ENCODE measurements at regions not wholly inside any gene's neighbourhood (a gene's known extent, or its start where the extent isn't known, plus 50 kb on each side); places are given as distances from the start of the nearest gene placed in this dataset.

DNA sequence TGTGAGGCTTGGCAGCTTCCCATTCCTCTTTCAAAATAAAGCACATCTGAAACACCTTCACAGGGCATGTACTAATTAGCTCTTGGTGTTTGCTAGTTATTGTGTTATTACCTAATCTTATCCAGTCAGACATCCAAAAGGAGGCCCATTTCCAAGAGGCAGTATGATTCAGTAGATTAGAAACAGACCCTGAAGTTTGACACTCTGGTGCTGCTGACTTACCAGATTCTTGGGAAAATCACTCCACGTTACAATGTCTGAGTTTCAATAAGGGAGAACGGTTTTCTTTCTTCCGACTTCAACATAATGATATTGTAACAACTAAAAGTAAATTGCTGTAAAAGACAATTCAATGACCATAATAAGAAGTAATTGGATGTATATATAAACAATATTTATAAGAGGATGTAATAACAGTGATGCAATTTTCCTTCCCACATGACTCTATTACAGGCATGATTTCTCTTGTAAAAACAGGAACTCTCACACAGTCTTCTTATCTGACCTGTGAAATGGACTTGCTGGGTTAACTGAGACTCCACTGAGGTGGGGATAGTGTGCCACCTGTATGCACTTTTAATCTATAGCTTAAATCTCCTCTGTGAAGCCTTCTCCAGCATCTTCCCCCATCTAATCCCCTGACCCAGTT, 181.3 kb upstream of the ELL2 start:
- no peaks in the 10 kb centered on the region for H3K4me1 Mint-ChIP-seq
- no peaks in the 10 kb centered on the region for H3K9me3 Mint-ChIP-seq
- no peaks in the 10 kb centered on the region for H3K36me3 Mint-ChIP-seq
- DNase-seq (no peak), ATAC-seq (ENCODE audit: low read depth) (no peak)
- H3K4me3 Mint-ChIP-seq = no peak overlapping the region
- POLR2A ChIA-PET = no interaction called here
- H3K27ac Mint-ChIP-seq = no peak overlapping the region
- H3K27me3 Mint-ChIP-seq = peaks cover 5% of the 10 kb centered on the region

DNA sequence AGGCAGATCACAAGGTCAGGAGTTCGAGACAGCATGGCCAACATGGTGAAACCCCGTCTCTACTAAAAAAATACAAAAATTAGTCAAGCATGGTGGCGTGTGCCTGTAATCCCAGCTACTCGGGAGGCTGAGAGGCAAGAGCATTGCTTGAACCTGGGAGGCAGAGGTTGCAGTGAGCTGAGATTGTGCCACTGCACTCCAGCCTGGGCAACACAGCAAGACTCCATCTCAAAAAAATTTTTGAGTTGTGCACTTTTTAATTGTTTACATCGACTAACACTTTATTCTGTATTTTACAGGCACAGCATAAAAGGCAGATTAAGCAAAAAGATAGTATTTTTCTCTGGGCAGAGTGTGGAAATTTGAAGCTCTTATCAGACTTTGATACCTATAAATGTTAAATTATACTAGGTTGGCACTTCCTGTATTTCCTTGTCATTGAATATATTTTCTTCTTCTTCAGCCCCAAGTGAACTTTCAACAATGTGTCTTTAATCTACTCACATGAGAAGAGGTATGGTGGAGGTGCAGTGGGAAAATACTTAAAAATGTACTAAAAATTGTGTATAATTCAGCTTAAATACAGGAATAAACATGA, 180.6 kb upstream of the ELL2 start:
- no peak overlapping the region for H3K4me3 Mint-ChIP-seq

DNA sequence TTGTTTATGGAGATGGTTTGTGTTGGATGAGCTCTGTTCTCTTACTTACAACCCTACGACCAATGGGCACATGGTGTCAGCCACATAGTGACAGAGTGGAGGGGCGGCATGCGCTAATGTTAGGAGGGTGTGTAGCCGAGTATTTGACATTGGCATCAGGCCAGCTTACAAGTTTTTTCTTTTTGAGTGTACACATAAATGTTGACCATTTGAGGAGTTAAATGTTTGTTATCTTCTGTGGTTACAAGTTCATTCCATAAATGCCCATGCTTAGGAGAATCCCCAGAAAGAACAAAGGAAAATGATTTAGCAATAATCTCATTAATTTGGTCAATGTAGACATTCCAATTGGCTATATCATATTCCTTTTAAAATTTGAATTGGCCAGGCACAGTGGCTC, 180.1 kb upstream of the ELL2 start:
- no peak for ATAC-seq (ENCODE audit: low read depth)
- no peaks in the 10 kb centered on the region for H3K9me3 Mint-ChIP-seq
- H3K4me3 Mint-ChIP-seq = no peak overlapping the region
- H3K36me3 Mint-ChIP-seq = no peaks in the 10 kb centered on the region
- H3K4me1 Mint-ChIP-seq = no peaks in the 10 kb centered on the region
- H3K27me3 Mint-ChIP-seq = peaks cover 10% of the 10 kb centered on the region
- POLR2A ChIA-PET = no interaction called here
- H3K27ac Mint-ChIP-seq = no peak overlapping the region
- no peak for DNase-seq

More for the DNA sequence above, 180.6 kb upstream of the ELL2 start:
- DNase-seq (no peak), ATAC-seq (ENCODE audit: low read depth) (no peak)
- Mint-ChIP-seq H3K27me3 (peaks cover 5% of the 10 kb centered on the region), H3K36me3 (no peaks in the 10 kb centered on the region), H3K27ac (no peak overlapping the region), H3K9me3 (no peaks in the 10 kb centered on the region), H3K4me1 (no peaks in the 10 kb centered on the region)
- POLR2A ChIA-PET = no interaction called here

DNA sequence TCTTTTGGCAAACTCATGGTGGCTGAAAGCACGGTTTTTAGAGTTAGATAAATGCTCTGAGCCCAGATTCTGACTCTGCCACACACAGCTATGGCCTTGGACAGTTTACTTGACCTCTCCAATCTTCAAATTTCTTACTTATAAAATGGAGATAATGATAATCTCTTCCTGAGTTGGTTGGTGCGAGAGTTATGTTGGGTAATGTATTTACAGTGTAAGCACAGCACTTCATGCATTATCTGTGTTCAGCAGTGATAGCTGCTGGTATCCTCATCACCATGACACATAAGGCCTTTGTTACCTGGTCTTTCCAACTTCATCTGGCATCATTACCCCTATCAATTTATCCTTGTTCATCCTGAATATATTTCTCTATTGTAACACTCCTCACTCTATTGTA, 178.8 kb upstream of the ELL2 start:
- Mint-ChIP-seq H3K4me1 (no peaks in the 10 kb centered on the region), H3K9me3 (no peaks in the 10 kb centered on the region), H3K4me3 (no peak overlapping the region), H3K27me3 (peaks cover 14% of the 10 kb centered on the region), H3K27ac (no peak overlapping the region), H3K36me3 (no peaks in the 10 kb centered on the region)
- POLR2A ChIA-PET = interaction anchor here (0.5 kb wide), 1 partner anchor 209 kb away, joined by 5 read pairs; no protein-coding TSS in a partner anchor
- no peak for ATAC-seq (ENCODE audit: low read depth)
- no peak for DNase-seq

DNA sequence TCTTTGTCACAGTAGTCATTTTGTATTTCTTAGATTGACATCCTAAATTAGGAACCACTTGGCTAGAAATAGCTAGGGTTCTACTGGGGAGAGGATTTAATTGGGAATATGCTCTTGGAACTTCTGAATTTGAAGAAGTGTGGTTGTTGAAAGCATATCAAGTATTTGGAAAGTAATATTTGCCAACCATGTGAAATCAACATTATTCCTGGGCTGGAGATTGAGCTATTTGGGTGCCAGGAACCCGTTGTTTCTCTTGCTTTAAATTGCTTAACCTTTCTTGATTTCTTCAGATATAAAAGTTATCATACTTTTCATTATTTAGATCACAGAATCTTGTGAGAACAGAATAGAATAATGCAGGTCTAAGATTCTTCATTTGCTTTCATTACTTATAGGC, 178.4 kb upstream of the ELL2 start:
- no peak overlapping the region for H3K4me3 Mint-ChIP-seq
- POLR2A ChIA-PET = no interaction called here
- no peak for DNase-seq
- no peaks in the 10 kb centered on the region for H3K4me1 Mint-ChIP-seq
- no peak overlapping the region for H3K27ac Mint-ChIP-seq
- H3K36me3 Mint-ChIP-seq = no peaks in the 10 kb centered on the region
- ATAC-seq (ENCODE audit: low read depth) = no peak
- H3K27me3 Mint-ChIP-seq = peaks cover 14% of the 10 kb centered on the region
- no peaks in the 10 kb centered on the region for H3K9me3 Mint-ChIP-seq

DNA sequence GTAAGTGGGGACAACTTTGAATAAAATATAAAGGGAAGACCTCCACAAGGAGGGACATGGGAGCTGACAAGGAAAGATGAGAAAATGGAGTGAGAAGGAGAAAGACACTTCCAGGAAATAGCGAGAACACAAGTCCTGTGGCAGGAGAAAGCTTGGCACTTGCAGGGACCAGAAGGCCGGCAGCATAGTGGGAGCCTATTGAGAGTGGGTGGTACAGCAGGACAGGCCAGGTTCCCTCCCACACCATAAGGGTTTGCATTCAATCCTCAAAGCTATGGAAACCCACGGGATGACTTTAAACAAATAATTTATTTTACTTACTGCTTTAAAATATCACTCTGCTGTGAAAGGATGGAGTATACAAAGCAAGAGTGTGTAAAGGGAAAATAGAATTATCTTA, 173.2 kb upstream of the ELL2 start:
- Mint-ChIP-seq H3K4me1 (no peaks in the 10 kb centered on the region), H3K27ac (no peak overlapping the region), H3K36me3 (no peaks in the 10 kb centered on the region), H3K9me3 (no peaks in the 10 kb centered on the region), H3K4me3 (no peak overlapping the region), H3K27me3 (peaks cover 18% of the 10 kb centered on the region)
- ATAC-seq (ENCODE audit: low read depth) (no peak), DNase-seq (no peak)
- POLR2A ChIA-PET = no interaction called here

DNA sequence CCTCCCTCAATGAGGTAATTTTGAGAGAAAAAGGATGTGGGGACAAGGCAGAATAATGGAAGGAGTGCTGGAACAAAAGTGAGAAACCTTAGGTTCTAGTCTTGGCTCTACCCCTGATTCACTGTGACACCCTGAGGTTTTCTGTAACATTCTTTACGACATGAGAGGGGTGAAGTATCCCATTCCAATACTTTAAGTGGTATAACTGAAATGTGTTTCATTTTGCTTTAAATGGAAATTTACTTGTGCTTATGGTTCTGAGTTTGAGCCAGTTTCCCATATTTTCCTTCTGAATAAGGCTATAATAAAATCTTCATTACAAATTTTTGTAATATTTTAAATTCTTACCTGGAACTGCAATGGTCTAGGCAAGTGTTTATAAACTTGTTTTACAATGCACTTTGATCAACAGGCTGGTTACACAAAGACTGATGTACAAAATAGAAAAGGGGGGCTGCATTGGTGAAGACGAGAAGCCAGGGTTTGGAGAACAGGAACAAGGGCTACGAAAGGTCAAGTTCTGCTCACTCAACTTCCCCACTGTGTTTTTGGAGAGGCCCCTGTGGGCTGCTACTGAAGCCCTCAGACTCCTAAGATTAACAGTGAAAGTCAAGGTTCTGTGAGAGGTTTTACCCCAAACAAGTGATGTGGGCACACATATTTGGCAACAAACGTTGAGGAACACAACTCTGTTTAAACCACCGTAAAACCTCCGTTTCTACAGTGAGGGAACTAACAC, 171.9 kb upstream of the ELL2 start:
- no peak for ATAC-seq (ENCODE audit: low read depth)
- Mint-ChIP-seq H3K27me3 (peaks cover 17% of the 10 kb centered on the region), H3K4me3 (no peak overlapping the region), H3K27ac (no peak overlapping the region), H3K4me1 (no peaks in the 10 kb centered on the region), H3K36me3 (no peaks in the 10 kb centered on the region), H3K9me3 (no peaks in the 10 kb centered on the region)
- no peak for DNase-seq
- POLR2A ChIA-PET = no interaction called here

DNA sequence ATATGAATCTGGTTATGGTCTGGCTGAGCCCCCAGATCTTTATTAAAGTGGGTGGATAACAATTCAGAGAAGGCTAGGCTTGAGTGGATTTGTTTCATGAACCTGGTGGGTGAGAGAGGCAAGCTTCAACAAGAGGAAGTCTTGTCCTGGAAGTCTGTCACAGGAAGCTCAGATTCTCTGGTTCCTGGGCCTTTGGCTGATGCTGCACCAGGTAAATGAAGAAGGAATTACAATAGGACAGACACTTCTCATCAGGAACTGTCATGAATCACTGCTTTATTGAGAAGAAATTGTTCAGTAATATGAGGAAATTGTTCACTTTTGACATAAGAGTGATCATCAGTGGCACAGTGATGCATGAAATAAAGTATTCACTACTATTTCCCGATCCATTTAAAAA, 167.6 kb upstream of the ELL2 start:
- no peak for ATAC-seq (ENCODE audit: low read depth)
- no peak overlapping the region for H3K27ac Mint-ChIP-seq
- POLR2A ChIA-PET = no interaction called here

DNA sequence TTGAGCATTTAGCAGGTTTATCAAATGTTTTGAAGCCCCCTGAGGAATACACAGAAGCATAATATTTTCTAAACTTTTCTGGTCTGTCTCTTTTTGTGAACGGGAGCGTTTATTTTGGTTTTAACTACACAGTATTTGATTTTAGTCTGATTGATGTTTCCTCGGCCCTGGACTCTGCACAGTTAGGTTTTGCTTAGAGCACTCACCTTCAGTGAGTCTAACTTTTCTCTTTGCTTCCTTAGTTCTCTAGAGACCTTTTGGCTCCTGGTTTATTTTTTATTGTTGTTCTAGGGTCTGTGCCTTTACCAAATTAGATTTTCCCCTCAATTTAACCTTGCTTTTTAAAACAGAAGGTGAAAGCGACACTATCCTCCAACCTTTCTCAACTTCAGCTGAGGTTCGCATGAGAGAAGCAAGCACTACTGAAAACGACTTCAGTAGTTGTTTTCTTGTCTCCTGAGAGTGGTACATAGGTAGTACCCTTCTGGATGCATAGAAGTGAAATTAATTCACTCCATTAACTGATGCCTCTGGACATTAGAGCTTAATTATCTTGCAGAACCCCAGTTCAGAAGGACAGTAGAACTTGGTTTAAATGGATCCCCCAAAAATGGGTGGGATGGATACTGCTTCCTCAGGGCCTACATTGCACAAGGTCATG, 166.7 kb upstream of the ELL2 start:
- no peak overlapping the region for H3K27ac Mint-ChIP-seq
- H3K4me3 Mint-ChIP-seq = no peak overlapping the region
- DNase-seq (no peak), ATAC-seq (ENCODE audit: low read depth) (no peak)
- H3K9me3 Mint-ChIP-seq = no peaks in the 10 kb centered on the region
- H3K4me1 Mint-ChIP-seq = no peaks in the 10 kb centered on the region
- H3K36me3 Mint-ChIP-seq = no peaks in the 10 kb centered on the region
- H3K27me3 Mint-ChIP-seq = peaks cover 11% of the 10 kb centered on the region
- POLR2A ChIA-PET = no interaction called here

More for the DNA sequence above, 167.6 kb upstream of the ELL2 start:
- Mint-ChIP-seq H3K4me1 (no peaks in the 10 kb centered on the region), H3K4me3 (no peak overlapping the region), H3K27me3 (peaks cover 8% of the 10 kb centered on the region), H3K36me3 (no peaks in the 10 kb centered on the region), H3K9me3 (no peaks in the 10 kb centered on the region)
- no peak for DNase-seq

DNA sequence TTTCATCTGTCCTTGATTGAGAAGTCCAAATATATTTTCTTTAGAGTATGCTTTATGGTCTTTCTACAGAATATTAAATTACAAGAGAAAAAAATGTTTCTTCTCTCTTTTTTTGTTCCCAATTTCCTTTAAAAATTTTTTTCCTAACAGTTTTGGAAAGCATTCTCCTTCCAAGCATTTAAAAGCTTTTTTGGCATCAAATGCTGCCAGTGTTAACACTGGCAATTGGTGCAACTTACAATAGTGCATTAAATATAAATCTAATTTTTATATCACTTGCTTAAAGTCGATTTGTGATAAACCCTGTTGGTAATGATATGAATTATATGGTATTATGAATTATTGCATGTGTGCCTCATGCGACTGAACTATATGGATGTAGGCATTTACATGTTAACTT, 165.9 kb upstream of the ELL2 start:
- no peak for ATAC-seq (ENCODE audit: low read depth)
- Mint-ChIP-seq H3K4me3 (no peak overlapping the region), H3K27ac (no peak overlapping the region), H3K36me3 (no peaks in the 10 kb centered on the region), H3K9me3 (no peaks in the 10 kb centered on the region), H3K4me1 (no peaks in the 10 kb centered on the region), H3K27me3 (peaks cover 11% of the 10 kb centered on the region)
- no peak for DNase-seq
- POLR2A ChIA-PET = no interaction called here

DNA sequence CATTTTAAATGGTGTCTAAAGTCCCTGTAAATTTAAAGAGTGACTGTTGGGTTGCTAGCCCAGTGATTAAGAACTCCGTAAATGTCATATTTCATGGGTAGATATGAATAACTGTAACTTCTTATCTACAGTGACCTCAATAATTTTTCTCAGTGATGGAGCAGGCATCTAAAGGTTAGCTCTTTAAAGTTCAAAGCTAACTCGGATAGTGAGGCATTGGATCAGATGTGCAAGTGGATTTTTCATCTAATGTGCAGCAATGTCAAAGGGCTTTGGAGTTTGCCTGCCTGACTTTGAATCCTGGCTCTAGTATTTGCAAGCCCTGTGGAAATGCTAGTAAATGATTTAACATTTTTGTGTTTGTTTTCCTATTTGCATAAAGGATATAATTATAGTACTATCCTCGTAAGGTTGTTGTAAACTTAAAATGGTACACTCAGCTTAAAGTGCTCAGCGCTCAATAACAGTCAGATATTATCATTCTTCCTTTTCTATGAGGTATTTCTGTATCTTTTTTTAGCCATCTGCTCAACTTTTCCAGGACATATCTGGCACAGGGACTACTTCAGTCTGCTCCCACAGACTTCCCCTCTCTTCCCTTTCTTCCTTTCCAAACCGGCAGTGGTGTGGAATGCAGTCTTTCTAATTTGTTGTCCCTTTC, 163.7 kb upstream of the ELL2 start:
- no peaks in the 10 kb centered on the region for H3K36me3 Mint-ChIP-seq
- peaks cover 11% of the 10 kb centered on the region for H3K27me3 Mint-ChIP-seq
- H3K4me1 Mint-ChIP-seq = no peaks in the 10 kb centered on the region
- POLR2A ChIA-PET = no interaction called here
- no peak overlapping the region for H3K4me3 Mint-ChIP-seq
- DNase-seq (no peak), ATAC-seq (ENCODE audit: low read depth) (no peak)
- H3K9me3 Mint-ChIP-seq = no peaks in the 10 kb centered on the region
- no peak overlapping the region for H3K27ac Mint-ChIP-seq

DNA sequence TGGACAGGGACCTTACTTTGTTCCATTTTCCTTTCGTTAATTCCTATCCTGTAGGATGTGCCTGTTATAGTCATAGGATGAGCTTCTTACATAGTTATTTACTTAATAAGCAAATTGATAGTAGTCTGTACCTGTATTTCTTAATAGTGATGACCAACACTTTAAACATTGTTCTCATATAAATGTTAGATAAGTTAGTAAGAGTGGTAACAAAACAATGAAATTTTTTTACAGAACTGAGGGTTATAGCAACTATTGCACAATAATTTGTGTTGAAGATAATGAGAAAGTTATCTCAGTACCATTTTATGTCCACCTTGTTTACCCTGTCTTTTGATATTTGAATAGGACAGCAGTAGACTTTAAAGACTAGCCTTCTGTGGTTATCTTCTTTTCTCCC, 162.9 kb upstream of the ELL2 start:
- DNase-seq (no peak), ATAC-seq (ENCODE audit: low read depth) (no peak)
- Mint-ChIP-seq H3K4me3 (no peak overlapping the region), H3K27ac (no peak overlapping the region), H3K36me3 (no peaks in the 10 kb centered on the region), H3K9me3 (no peaks in the 10 kb centered on the region), H3K27me3 (peaks cover 11% of the 10 kb centered on the region), H3K4me1 (no peaks in the 10 kb centered on the region)
- POLR2A ChIA-PET = no interaction called here

DNA sequence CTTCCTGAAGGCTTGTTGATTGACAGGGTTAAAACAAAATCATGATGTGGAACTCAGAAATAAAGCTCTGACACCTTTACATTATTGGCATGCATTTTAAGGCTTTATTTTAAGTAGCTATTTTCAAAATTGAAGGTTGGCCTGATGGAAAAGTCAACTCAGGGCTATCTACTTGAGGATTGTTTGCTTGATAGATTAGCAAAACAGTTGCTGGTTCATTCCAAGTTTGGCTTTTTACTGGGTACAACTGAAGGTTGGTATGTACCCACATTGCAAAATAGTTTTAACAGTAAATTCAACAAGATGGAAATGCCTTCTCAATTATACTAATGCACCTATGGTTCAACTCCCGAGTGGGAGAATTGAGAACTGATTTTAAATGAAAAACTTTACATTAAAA, 161.8 kb upstream of the ELL2 start:
- Mint-ChIP-seq H3K4me1 (no peaks in the 10 kb centered on the region), H3K9me3 (no peaks in the 10 kb centered on the region), H3K27ac (no peak overlapping the region), H3K4me3 (no peak overlapping the region), H3K36me3 (no peaks in the 10 kb centered on the region), H3K27me3 (peaks cover 8% of the 10 kb centered on the region)
- POLR2A ChIA-PET = no interaction called here
- DNase-seq = no peak
- no peak for ATAC-seq (ENCODE audit: low read depth)

Measured in activated naive CD8-positive, alpha-beta T cell treated with anti-CD3 and anti-CD28 coated beads, Interleukin-2, amount 10 ng/mL, durations not matched to agents 7 days and 5 days (primary cell).